HS-5 (cell line): ENCODE measurements at regions not wholly inside any gene's neighbourhood (a gene's known extent, or its start where the extent isn't known, plus 50 kb on each side); places are given as distances from the start of the nearest gene placed in this dataset.

Source experiments
- DNase-seq: peaks from one replicate; pipeline ENCODE4 v3.0.0-alpha.2; 2012; ENCODE audit warnings: low read depth

DNA sequence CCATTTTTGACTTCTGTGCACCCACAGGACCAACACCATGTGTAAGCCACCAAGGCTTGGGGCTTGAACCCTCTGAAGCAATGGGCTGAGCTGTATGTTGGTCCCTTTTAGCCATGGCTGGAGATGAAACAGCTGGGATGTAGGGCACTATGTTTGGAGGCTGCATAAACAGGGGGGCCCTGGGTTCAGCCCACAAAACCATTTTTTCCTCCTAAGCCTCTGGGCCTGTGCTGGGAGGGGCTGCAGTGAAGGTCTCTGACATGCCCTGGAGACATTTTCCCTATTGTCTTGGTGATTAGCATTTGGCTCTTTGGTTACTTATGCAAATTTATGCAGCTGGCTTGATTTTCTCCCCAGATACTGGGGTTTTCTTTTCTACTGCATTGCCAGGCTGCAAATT lies 144.9 kb downstream of the ZNF326 start:
- no peak for DNase-seq

DNA sequence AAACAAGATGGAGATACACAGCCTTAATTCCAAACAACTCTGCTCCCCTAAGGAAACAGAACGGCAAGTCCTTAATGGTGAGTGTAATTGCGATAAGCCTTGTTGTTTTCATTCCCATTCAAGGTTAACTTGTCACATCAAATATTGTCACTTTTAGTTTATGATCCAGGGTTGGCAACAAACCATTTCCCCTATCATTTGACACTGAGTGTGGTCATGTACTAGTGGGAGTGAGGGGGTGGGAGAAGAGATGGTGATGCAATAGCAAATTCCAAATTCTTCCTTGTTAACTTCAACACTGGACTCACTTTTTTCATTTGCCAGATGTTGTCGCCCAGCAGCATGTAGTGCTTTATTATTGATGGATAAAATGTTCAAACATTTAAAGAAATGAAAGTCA lies 140.4 kb downstream of the ZNF326 start:
- DNase-seq: no peak

DNA sequence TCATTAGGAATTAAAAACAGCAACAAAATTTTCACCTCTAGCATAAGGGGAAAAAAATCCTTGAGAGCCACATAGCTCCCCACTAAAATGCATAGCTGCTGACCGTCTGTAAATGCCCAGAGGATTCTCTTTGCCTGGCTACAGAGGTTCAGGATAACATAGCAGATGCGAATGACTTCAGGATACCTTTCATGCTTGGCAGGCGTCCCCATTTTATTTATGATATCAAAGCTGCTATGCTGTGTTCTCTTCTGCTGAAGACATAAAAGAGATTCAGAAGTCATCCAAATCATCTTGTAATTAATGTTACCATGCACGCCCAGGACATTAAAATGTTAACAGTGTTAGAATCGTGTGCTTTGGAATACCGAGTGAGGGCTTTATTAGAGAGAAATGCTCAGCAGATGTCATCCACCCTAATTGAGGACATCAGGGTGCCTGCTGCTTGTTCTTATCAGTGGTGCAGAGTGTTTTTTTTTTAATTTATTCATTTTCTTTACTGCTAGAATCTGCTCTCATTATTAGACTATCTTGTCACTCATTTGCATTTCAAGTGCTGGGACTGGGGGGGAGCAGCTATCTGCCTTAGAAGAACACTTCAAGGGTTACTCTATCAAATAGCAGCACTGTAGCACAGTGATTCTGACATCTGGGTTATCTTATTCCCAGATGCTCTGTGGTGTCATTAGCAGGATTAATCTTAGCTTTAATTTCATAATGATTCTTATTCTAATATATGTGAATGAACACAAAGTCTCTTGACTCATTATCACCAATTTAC lies 139.5 kb downstream of the ZNF326 start:
- no peak for DNase-seq

DNA sequence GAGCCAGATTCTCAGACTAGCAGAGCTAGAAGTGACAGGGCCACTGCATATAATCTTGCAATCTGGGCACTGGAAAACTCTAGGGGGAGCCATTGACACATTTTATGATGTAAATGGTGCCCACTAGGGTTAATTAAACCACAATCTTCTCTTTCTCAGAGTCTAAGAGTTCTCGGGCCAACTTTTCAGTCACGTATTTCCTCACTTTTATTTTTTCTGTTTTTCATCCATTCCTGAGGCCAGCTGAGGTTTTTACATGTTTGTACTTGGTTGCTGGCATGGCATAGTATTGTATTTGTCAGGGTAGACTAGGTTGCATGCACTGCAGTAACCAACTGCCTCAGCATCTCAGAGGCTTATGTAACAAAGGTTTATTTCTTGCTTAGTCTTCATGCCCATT lies 138.2 kb downstream of the ZNF326 start:
- peak; percentile 22 for DNase-seq

DNA sequence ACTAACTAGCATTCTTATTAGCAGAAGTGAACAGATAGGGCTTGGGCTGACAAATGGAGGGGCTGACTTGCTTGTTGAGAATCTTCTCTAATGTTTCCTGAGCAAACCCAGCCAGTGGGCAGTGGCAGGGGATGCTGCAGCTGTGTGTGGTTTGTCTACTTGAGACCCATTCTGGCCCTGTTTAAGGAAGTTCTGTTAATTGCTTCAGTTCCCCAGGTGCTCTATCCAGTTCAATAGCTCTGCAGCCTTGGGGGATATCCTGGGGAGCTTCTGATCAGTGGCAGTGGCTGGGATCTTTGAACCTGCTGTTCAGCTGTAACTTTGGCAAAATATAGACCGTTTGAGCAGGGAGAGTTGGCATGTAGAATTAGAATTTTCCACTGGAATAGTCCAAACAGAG lies 137.4 kb downstream of the ZNF326 start:
- no peak for DNase-seq

DNA sequence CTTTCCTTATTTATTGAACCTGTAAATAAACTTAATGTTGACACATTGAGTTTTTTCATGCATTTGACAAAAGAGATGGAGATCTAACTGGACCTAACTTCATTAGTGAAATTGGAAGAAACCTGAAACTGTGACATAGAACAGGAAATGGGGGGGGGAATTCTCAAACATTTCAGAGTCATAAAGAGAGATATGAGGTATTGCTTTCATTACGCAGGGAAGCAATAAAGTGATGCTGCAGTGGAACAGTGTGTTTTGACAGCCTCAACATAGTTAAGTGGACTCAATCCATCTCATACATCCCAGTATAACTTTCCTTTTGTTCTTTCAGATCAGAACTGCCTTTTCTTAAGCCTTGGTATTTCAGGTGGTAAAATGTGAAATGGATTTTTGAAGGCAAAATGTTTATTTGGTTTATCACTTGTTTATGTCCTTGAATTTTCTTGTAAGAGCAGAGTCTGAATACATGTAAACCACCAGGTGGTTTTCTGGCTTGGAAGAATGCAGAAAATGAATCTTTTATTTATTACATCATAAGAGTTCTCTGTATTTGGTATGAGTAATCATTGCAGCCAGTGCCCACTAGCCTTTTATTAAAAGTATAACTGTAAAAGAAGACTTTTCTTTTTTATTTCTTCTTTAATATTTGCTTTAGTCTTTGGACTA lies 132.5 kb downstream of the ZNF326 start:
- no peak for DNase-seq

DNA sequence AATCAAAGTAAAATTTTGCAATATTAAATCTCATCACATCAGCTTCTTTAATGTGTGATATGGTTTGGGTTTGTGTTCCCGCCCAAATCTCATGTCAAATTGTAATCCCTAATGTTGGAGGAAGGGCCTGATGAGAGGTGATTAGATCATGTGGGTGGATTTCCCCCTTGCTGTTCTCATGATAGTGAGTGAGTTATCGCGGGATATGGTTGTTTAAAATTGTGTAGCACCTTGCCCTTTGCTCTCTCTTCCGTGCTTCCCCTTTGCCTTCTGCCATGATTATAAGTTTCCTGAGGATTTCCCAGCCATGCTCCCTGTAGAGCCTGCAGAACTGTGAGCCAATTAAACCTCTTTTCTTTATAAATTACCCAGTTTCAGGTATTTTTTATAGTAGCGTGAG lies 131.9 kb downstream of the ZNF326 start:
- DNase-seq: no peak

DNA sequence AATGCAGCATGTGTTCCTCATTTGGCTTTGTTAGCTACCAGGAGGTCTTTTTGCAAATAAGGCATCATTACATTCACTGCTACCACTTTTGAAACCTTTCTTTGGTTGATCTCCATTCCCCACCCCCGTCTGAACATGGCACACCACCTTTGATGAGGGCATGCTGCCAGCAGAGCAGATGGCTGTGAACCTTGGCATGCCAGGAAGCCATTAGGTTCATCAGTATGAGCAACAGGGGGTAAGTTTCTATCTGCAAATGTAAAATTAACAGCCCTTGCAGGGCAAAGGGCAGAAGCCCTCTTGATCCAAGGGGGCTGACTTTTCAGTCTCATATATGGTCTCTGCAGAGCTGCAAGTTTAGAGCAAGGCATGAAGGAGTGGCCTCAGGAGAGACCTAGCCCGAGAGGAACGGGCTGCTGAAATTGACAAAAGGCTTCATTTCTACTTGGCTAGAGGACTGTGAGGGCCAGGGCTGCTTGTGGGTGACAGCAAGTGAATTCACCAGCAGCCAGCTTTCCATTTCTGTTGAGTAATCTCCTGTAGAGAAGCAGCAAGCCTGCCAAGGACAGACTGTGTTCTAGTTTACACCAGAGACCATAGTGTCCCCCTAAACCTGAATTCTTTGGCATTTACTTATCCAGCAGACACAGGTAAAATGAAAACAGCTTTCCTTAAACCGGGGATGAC lies 127.9 kb downstream of the ZNF326 start:
- DNase-seq: no peak

DNA sequence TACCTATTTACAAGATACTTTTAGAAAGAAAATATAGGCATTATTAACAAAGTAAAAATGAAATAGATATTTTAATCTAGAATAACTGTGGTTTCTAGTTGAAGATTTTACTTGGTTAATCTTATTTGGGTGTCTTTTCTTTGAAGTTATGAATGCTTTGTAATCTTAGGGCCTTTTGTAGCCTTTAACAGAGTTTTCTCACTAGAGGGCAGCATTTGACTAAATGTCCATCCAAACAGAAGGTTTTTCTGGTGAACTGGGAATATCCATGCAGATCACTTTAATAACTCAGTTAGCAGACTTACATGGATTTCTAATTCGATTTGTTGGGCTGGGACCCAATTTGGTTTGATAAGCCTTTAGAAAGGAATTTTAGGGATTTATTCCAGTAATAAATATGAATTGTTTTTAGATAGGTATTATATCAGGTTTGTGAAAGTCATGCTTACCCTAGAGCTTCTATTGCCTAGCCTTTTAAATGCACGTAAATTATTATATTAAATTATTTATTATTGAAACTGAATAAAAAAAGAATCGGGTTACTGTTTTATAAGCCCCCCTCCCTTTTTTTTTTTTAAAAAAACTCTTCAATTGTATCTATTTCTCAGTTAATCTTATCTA lies 119.7 kb downstream of the ZNF326 start:
- DNase-seq: peak; percentile 31

DNA sequence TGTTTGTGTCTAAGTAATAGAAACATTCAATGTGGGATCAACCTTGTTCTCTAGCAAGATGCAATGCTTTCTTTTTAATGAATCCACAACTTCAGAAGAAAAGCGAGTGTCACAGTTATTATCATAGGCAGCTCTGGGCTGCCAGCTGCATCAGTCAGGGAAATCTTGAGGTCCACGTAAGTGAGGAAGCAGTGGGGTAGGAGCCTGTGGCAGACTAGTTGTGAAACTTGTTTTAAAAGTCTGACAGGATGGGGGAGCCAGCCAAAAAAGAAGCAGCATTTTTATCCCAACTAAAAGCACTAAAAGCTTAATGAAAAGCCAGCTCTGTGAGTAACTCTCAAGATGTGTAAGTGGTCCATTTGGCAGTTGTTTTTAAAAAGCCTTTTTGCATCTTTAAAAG lies 113.1 kb downstream of the ZNF326 start:
- no peak for DNase-seq

DNA sequence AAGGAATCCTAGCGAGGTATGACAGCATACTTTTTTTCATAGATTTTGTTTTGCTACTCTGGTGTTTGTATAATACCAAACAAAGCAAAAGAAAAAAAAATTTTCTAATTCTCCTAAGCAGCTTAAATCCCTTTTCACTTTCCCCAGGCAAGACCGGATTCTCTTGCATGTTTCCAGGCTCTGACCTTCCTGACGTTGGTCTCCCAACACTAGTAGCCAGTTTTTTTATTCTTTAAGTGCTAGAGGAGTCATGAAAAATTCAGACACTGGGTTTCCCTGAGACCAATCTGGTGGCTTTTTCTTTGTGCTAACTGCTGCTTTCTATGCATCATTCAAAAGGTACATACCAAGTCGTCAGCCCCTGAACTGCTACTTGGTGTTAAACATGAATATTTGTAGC lies 111.4 kb downstream of the ZNF326 start:
- DNase-seq: no peak

DNA sequence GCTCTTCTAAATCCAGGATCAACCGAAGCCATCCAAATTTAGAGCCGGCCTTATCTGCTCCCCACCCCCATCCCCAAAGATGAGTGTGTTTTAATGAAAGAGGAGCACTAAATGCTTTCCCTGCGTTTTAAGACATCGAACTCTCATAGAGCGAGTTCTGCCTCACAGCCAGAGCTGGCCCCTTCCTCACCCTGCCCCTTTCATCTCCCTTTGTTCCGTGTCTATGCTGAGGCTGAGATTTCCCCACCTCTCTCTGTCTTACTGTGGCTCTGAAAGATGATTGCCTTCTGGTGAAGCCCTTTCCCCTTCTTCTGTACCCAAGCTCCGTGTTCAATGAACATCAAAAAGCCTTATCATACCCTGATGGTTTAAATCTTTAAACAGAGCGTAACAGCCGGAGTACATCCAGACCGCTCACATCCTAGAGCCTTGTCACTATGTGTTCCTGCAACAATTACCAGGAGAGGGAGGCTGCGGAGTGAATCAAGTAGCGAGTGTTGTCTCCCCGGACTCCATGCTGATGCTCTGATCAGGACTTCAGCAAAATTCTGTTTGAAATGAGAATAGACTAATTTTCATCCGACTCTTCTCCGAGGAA lies 110.1 kb downstream of the ZNF326 start:
- no peak for DNase-seq

DNA sequence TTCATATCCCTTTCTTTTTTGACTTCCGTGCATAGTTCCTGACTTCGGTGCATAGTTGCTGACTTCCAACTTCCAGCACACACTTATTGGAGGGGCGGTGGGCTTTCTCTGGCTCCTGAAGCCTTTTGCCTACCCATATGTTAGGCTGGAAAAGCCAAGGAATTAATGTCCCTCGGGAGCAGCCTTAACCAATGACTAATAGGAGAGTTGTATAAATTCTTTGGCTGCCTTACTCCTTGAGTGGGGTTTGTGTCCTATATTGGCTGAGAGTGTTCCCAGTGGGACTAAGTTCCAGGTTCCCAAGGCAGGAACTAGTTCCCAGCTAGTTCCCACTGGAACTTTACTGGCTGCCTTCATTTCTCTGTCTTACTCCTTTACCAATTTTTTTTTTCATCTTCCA lies 105.7 kb downstream of the ZNF326 start:
- DNase-seq: no peak

DNA sequence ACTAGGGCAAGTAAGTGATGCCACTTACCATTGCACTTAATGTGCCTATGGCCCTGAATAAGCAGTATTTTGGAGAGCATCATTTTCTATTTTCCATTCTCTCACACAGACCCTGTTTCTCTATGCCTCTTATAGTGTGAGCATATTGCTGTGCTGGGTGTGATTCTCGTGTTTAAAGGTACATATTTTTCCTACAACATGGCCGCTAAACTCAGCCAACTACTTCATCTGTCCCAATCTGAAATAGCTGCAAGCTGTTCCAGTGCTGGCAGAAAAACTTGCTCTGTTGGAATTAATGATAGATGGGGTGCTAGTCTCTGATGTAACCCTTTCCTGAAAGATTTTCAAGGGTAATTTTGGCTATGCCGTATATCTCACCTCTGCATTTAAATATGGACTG lies 97.5 kb downstream of the ZNF326 start:
- no peak for DNase-seq
